ENCODE measurements at regions not wholly inside any gene's neighbourhood (a gene's known extent, or its start where the extent isn't known, plus 50 kb on each side); places are given as distances from the start of the nearest gene placed in this dataset.

DNA sequence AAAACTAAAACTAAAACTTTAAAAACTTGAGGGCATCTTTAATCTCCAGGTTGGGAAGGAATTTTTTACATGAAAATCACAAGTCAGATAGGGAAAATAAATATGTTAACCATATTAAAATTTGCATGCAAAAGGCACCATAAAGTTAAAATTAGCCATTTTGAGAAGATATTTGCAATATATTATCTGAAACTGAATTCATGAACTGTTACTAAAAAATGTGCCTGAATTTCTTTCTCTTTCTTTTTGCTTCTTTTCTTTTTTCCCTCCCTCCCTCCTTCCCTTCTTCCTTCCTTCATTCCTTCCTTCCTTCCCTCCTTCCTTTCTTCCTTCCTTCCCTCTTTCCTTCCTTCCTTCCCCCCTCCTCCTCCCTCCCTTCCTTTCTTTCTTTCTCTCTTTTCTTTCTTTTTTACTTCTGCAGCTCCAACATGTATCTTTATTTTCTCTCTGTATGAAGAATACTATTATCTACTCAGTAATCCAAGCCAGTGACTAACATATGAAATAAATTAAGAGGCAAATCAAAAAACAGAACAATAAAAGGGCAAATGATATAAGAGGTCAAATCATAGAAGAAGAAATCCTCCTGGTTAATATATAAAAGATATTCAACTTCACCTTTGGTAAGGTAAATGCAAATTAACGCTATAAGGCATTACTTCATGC lies 146.0 kb downstream of the BRMS1L start:
- peaks cover 0 to 6% (median 0%) of the 10 kb centered on the region in 12 donors for H3K9me3 ChIP-seq
- H3K27ac ChIP-seq, result no peak overlapping the region
- no peak for ATAC-seq
- intact Hi-C loops (cut with DNase I), result no loop called here
- no peaks in the 10 kb centered on the region for H3K36me3 ChIP-seq
- 83 to 91% (median 86%) methylated on average over 1 of the region's 1 CpG for WGBS, 4 donors
- H3K4me3 ChIP-seq, result no peak overlapping the region
- DNase-seq, result no peak
- H3K4me1 ChIP-seq, result no peaks in the 10 kb centered on the region
- TF ChIP-seq POLR2A (IDR thresholded peaks at IDR 0.05), result no peak
- no peak for TF ChIP-seq CTCF (IDR thresholded peaks at IDR 0.05)
- H3K27me3 ChIP-seq, result peaks cover 0 to 3% (median 0%) of the 10 kb centered on the region in 9 donors

DNA sequence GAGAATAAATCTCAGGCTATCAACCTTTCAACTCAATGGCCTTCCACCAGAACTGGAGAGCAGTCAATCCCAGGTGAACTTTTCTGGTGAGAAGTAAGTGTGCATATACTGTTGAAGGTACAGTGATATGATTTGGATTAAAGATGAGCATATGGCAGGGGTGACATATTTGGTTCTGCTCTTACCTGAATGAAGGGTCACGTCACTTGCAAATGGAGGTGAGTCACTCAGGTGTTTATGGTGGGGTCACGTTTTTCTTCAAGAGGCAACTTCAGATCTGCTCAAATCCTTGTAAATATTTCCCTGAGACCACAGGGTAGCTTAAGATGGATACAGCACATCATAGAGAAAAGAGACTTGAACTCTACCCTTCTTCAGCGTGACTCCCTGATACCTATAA lies 143.2 kb downstream of the BRMS1L start:
- Histone ChIP-seq H3K27me3 (peaks cover 0 to 3% (median 0%) of the 10 kb centered on the region in 9 donors), H3K4me1 (no peaks in the 10 kb centered on the region), H3K27ac (no peak overlapping the region), H3K9me3 (peaks cover 0 to 4% (median 0%) of the 10 kb centered on the region in 12 donors), H3K36me3 (no peaks in the 10 kb centered on the region), H3K4me3 (no peak overlapping the region)
- no peak for DNase-seq
- 60 to 67% (median 64%) methylated on average over 3 of the region's 3 CpGs for WGBS, 4 donors
- TF ChIP-seq POLR2A (IDR thresholded peaks at IDR 0.05) (no peak), CTCF (IDR thresholded peaks at IDR 0.05) (no peak)
- ATAC-seq, result no peak
- intact Hi-C loops (cut with DNase I), result no loop called here

GRCh38 chr14:35965400-35965799 lies 139.3 kb downstream of the BRMS1L start:
- H3K9me3 ChIP-seq, result peaks cover 0 to 4% (median 0%) of the 10 kb centered on the region in 12 donors
- DNase-seq (no peak), ATAC-seq (no peak)
- no peaks in the 10 kb centered on the region for H3K36me3 ChIP-seq
- WGBS, 4 donors, result 65 to 76% (median 68%) methylated on average over 2 of the region's 2 CpGs
- H3K27ac ChIP-seq, result no peak overlapping the region
- TF ChIP-seq CTCF (IDR thresholded peaks at IDR 0.05) (no peak), POLR2A (IDR thresholded peaks at IDR 0.05) (no peak)
- no peaks in the 10 kb centered on the region for H3K4me1 ChIP-seq
- intact Hi-C loops (cut with DNase I), result no loop called here
- H3K27me3 ChIP-seq, result peaks cover 0 to 3% (median 0%) of the 10 kb centered on the region in 9 donors
- no peak overlapping the region for H3K4me3 ChIP-seq

GRCh38 chr14:35964697-35965286 lies 138.7 kb downstream of the BRMS1L start:
- no peaks in the 10 kb centered on the region for H3K27me3 ChIP-seq
- intact Hi-C loops (cut with DNase I), result no loop called here
- peaks cover 0 to 4% (median 0%) of the 10 kb centered on the region in 12 donors for H3K9me3 ChIP-seq
- WGBS, 4 donors, result 46 to 51% (median 49%) methylated on average over 7 of the region's 7 CpGs
- no peaks in the 10 kb centered on the region for H3K4me1 ChIP-seq
- no peaks in the 10 kb centered on the region for H3K36me3 ChIP-seq
- H3K27ac ChIP-seq, result no peak overlapping the region
- ATAC-seq (no peak), DNase-seq (no peak)
- TF ChIP-seq CTCF (IDR thresholded peaks at IDR 0.05) (no peak), POLR2A (IDR thresholded peaks at IDR 0.05) (no peak)
- no peak overlapping the region for H3K4me3 ChIP-seq

Measured in heart left ventricle (tissue), 16 donors.